H9 (cell line): ENCODE measurements at regions not wholly inside any gene's neighbourhood (a gene's known extent, or its start where the extent isn't known, plus 50 kb on each side); places are given as distances from the start of the nearest gene placed in this dataset.

Experiments used
- DNase-seq: peaks from one replicate; pipeline ENCODE4 v3.0.0-alpha.2; 2017
- H2AFZ ChIP-seq: one replicate; pipeline ENCODE4 v1.6.1; 2013; ENCODE audit warnings: mild to moderate bottlenecking, low read length, control low read depth, moderate library complexity
- H2AK5ac ChIP-seq: 2 replicates; pipeline ENCODE4 v1.6.1; 2013; ENCODE audit warnings: low read length, control low read depth, mixed read lengths; ENCODE audit not compliant: insufficient read length
- H2BK120ac ChIP-seq: one replicate; pipeline ENCODE4 v1.6.1; 2013; ENCODE audit warnings: low read depth, mild to moderate bottlenecking, low read length, control low read depth, inconsistent platforms; ENCODE audit not compliant: poor library complexity, severe bottlenecking
- H2BK12ac ChIP-seq: 2 replicates; pipeline ENCODE4 v1.6.1; 2013; ENCODE audit warnings: low read length, control low read depth, mixed read lengths, low read depth; ENCODE audit not compliant: insufficient read length
- H2BK15ac ChIP-seq: 2 replicates; pipeline ENCODE4 v1.6.1; 2013; ENCODE audit warnings: low read depth, low read length, control low read depth
- H2BK20ac ChIP-seq: one replicate; pipeline ENCODE4 v1.6.1; 2013; ENCODE audit warnings: low read depth, mild to moderate bottlenecking, low read length, control low read depth, inconsistent platforms; ENCODE audit not compliant: poor library complexity, severe bottlenecking
- H2BK5ac ChIP-seq: 2 replicates; pipeline ENCODE4 v1.6.1; 2013; ENCODE audit warnings: low read length, control low read depth, mixed read lengths; ENCODE audit not compliant: insufficient read length
- H3K14ac ChIP-seq: 2 replicates; pipeline ENCODE4 v1.6.1; 2013; ENCODE audit warnings: low read length, control low read depth; ENCODE audit not compliant: insufficient read depth
- H3K18ac ChIP-seq: 2 replicates; pipeline ENCODE4 v1.6.1; 2013; ENCODE audit warnings: low read depth, mild to moderate bottlenecking, mixed read lengths, low read length, control low read depth; ENCODE audit not compliant: insufficient read length
- H3K23ac ChIP-seq: 2 replicates; pipeline ENCODE4 v1.6.1; 2013; ENCODE audit warnings: low read length, control low read depth, mixed read lengths, low read depth; ENCODE audit not compliant: insufficient read length
- H3K23me2 ChIP-seq: 2 replicates; pipeline ENCODE4 v1.6.1; 2013; ENCODE audit warnings: low read depth, mild to moderate bottlenecking, mixed read lengths, low read length, control low read depth; ENCODE audit not compliant: insufficient read length, poor library complexity, severe bottlenecking
- H3K27ac ChIP-seq: 2 replicates; pipeline ENCODE4 v1.5.1; 2013; ENCODE audit warnings: low read length, control low read depth, mixed read lengths, low read depth; ENCODE audit not compliant: insufficient read length
- H3K27me3 ChIP-seq: 2 replicates; pipeline ENCODE4 v1.6.1; 2013; ENCODE audit warnings: low read length, control low read depth, inconsistent platforms; ENCODE audit not compliant: insufficient read depth
- H3K4ac ChIP-seq: 2 replicates; pipeline ENCODE4 v1.6.1; 2013; ENCODE audit warnings: low read depth, mild to moderate bottlenecking, control low read depth, inconsistent platforms, low read length, moderate library complexity
- H3K4me1 ChIP-seq: 2 replicates; pipeline ENCODE4 v1.6.1; 2013; ENCODE audit warnings: low read length, control low read depth, inconsistent platforms; ENCODE audit not compliant: insufficient read depth
- H3K4me2 ChIP-seq: 2 replicates; pipeline ENCODE4 v1.6.1; 2013; ENCODE audit warnings: low read length, control low read depth, mixed read lengths; ENCODE audit not compliant: insufficient read length, insufficient read depth
- H3K56ac ChIP-seq: 2 replicates; pipeline ENCODE4 v1.6.1; 2013; ENCODE audit warnings: low read depth, mild to moderate bottlenecking, mixed read lengths, low read length, control low read depth; ENCODE audit not compliant: insufficient read length
- H3K79me1 ChIP-seq: 2 replicates; pipeline ENCODE4 v1.6.1; 2013; ENCODE audit warnings: low read depth, mild to moderate bottlenecking, moderate library complexity, low read length, control low read depth, inconsistent platforms; ENCODE audit not compliant: insufficient read depth, poor library complexity, severe bottlenecking
- H3K79me2 ChIP-seq: 2 replicates; pipeline ENCODE4 v1.6.1; 2013; ENCODE audit warnings: low read length, control low read depth, inconsistent platforms; ENCODE audit not compliant: insufficient read depth
- H3K9ac ChIP-seq: 2 replicates; pipeline ENCODE4 v1.6.1; 2013; ENCODE audit warnings: low read length, control low read depth, mixed read lengths; ENCODE audit not compliant: insufficient read length; ENCODE audit errors: extremely low read depth
- H3K9me3 ChIP-seq: one replicate; pipeline ENCODE4 v1.6.1; 2013; ENCODE audit warnings: low read depth, low read length, inconsistent platforms; ENCODE audit not compliant: control insufficient read depth
- H3T11ph ChIP-seq: one replicate; pipeline ENCODE4 v1.6.1; 2013; ENCODE audit warnings: mild to moderate bottlenecking, low read length, control low read depth, inconsistent platforms
- H4K20me1 ChIP-seq: one replicate; pipeline ENCODE4 v1.6.1; 2013; ENCODE audit not compliant: control insufficient read depth, insufficient read length, insufficient read depth
- H4K5ac ChIP-seq: 2 replicates; pipeline ENCODE4 v1.6.1; 2013; ENCODE audit warnings: low read depth, mild to moderate bottlenecking, mixed read lengths, low read length, control low read depth; ENCODE audit not compliant: insufficient read length
- H4K8ac ChIP-seq: replicated peaks from 2 replicates; pipeline ENCODE4 v1.6.1; 2013; ENCODE audit warnings: low read length, control low read depth, mixed read lengths, low read depth; ENCODE audit not compliant: insufficient read length
- H4K91ac ChIP-seq: 2 replicates; pipeline ENCODE4 v1.6.1; 2013; ENCODE audit warnings: low read depth, mild to moderate bottlenecking, moderate library complexity, mixed read lengths, low read length, control low read depth; ENCODE audit not compliant: insufficient read length
- H3K27ac Mint-ChIP-seq, 3 experiments: 2 replicates in 2 of 3; 3 replicates in 1 of 3; pipeline ENCODE4 v1.8.0; 2020 to 2021; ENCODE audit warnings: mixed read lengths in 3 of 3, mild to moderate bottlenecking in 1 of 3, moderate library complexity in 1 of 3
- H3K27me3 Mint-ChIP-seq: 2 replicates; pipeline ENCODE4 v1.8.0; 2021; ENCODE audit warnings: low read depth, mild to moderate bottlenecking, moderate library complexity, mixed read lengths
- H3K36me3 Mint-ChIP-seq, 3 experiments: 2 replicates in 2 of 3; 3 replicates in 1 of 3; pipeline ENCODE4 v1.8.0; 2020 to 2021; ENCODE audit warnings: low read depth in 3 of 3, mixed read lengths in 3 of 3; ENCODE audit not compliant: insufficient read depth in 1 of 3
- H3K4me1 Mint-ChIP-seq, 2 experiments: 2 replicates each; pipeline ENCODE4 v1.8.0; 2020; ENCODE audit warnings: mixed read lengths in 2 of 2
- H3K4me3 Mint-ChIP-seq, 2 experiments: 2 replicates in 1 of 2; 3 replicates in 1 of 2; pipeline ENCODE4 v1.8.0; 2020 to 2021; ENCODE audit warnings: mild to moderate bottlenecking in 2 of 2, mixed read lengths in 2 of 2, moderate library complexity in 1 of 2
- H3K9me3 Mint-ChIP-seq, 2 experiments: 2 replicates in 1 of 2; 3 replicates in 1 of 2; pipeline ENCODE4 v1.8.0; 2020; ENCODE audit warnings: mild to moderate bottlenecking in 2 of 2, mixed read lengths in 2 of 2, moderate library complexity in 1 of 2
- WGBS: extraction: QIAGEN DNeasy Blood & Tissue Kit; methylation state at CpG from one replicate; pipeline ENCODE4 v1.1.7; 2013; ENCODE audit warnings: missing lambda C conversion rate, low lambda C conversion rate, mixed read lengths; ENCODE audit not compliant: insufficient read length; ENCODE audit errors: extremely low coverage; 5-methylcytosine and 5-hydroxymethylcytosine counted together
- TF ChIP-seq, protein P1 (sequence below): fragments of 200-600 bp; sonication (generic); conservative IDR thresholded peaks from 3 replicates; pipeline ENCODE4 v1.8.0; 2021; ENCODE audit warnings: antibody characterized with exemption, mild to moderate bottlenecking

DNA sequence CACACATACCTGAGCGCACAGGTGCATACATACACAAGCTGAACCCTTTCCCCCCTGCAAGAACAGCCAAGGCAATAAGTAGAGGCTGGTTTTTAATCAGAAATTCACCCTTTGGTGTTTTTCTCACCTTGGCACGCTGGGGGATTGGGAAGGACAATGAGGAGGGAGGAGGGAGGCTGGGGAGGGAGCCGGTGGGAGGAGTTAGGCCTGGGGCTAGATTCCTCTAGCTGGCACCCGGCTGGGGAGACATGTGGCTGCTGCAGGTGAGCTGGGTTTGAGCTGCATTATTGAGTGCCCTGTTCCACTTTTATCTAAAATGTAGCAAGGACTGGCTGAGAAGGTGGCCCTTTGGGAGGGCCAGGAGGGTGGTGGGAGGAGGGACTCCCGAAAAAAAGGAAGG lies 97.8 kb upstream of the CSF3R start:
- no peak overlapping the region for H3K9ac ChIP-seq
- H2BK12ac ChIP-seq, result no peak overlapping the region
- no peaks in the 10 kb centered on the region for H3K79me2 ChIP-seq
- peaks cover 5% of the 10 kb centered on the region; the same call in 1 of the 2 replicates for H3K4me1 ChIP-seq
- no peak overlapping the region for H3K23ac ChIP-seq
- no peak overlapping the region for H3K4me2 ChIP-seq
- DNase-seq, result peak; percentile 52
- H2AK5ac ChIP-seq, result no peak overlapping the region
- no peaks in the 10 kb centered on the region for H3K27me3 ChIP-seq
- no peak overlapping the region for H3K56ac ChIP-seq
- H3K4me1 Mint-ChIP-seq, result peaks cover 41 to 63% of the 10 kb centered on the region in 2 experiments
- H3K14ac ChIP-seq, result no peak overlapping the region
- H3K27me3 Mint-ChIP-seq, result no peaks in the 10 kb centered on the region
- H4K5ac ChIP-seq, result no peak overlapping the region
- no peak overlapping the region for H4K91ac ChIP-seq
- no peaks in the 10 kb centered on the region for H3K9me3 Mint-ChIP-seq
- no CpG with 5 or more reads among the region's 5 CpGs for WGBS
- TF ChIP-seq, protein P1, sequence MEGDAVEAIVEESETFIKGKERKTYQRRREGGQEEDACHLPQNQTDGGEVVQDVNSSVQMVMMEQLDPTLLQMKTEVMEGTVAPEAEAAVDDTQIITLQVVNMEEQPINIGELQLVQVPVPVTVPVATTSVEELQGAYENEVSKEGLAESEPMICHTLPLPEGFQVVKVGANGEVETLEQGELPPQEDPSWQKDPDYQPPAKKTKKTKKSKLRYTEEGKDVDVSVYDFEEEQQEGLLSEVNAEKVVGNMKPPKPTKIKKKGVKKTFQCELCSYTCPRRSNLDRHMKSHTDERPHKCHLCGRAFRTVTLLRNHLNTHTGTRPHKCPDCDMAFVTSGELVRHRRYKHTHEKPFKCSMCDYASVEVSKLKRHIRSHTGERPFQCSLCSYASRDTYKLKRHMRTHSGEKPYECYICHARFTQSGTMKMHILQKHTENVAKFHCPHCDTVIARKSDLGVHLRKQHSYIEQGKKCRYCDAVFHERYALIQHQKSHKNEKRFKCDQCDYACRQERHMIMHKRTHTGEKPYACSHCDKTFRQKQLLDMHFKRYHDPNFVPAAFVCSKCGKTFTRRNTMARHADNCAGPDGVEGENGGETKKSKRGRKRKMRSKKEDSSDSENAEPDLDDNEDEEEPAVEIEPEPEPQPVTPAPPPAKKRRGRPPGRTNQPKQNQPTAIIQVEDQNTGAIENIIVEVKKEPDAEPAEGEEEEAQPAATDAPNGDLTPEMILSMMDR, result no peak
- no peaks in the 10 kb centered on the region for H3K79me1 ChIP-seq
- H4K20me1 ChIP-seq, result no peaks in the 10 kb centered on the region
- H3K23me2 ChIP-seq, result no peaks in the 10 kb centered on the region
- H4K8ac ChIP-seq, result no peak overlapping the region
- no peaks in the 10 kb centered on the region for H3K36me3 Mint-ChIP-seq
- H3K18ac ChIP-seq, result no peak overlapping the region
- no peak overlapping the region for H3T11ph ChIP-seq
- H2BK20ac ChIP-seq, result no peak overlapping the region
- no peak overlapping the region for H2AFZ ChIP-seq
- no peak overlapping the region for H2BK120ac ChIP-seq
- H2BK5ac ChIP-seq, result no peak overlapping the region
- no peak overlapping the region for H3K4ac ChIP-seq
- H3K27ac Mint-ChIP-seq, result no peak overlapping the region
- no peak overlapping the region for H3K27ac ChIP-seq
- no peak overlapping the region for H2BK15ac ChIP-seq
- no peaks in the 10 kb centered on the region for H3K9me3 ChIP-seq
- H3K4me3 Mint-ChIP-seq, result peak overlapping the region in 1 of 2 experiments; percentile 50; a peak in 1 of 5 replicates
